ENCODE measurements at regions not wholly inside any gene's neighbourhood (a gene's known extent, or its start where the extent isn't known, plus 50 kb on each side); places are given as distances from the start of the nearest gene placed in this dataset.
A peak's percentile ranks its signal among the peaks of the same experiment; 100 is the strongest.

GRCh38 chr17:412211-413015 is 59.8 kb upstream of the RPH3AL start:
- peak; percentile 76 to 85 (median 82) for DNase-seq

- DNase-seq, result no peak
Observed at GRCh38 chr17:411421-412120, 59.0 kb upstream of the RPH3AL start.

- DNase-seq, result peak in 1 of 3 donors; percentile 30
Observed at GRCh38 chr17:410543-411401, 58.2 kb upstream of the RPH3AL start.

- DNase-seq, result peak; percentile 100
Observed at GRCh38 chr17:409848-410542, 57.4 kb upstream of the RPH3AL start.

GRCh38 chr17:409308-409847 is 56.8 kb upstream of the RPH3AL start:
- DNase-seq, result no peak

GRCh38 chr17:404703-405102 is 52.1 kb upstream of the RPH3AL start:
- DNase-seq, result no peak

Measured in suppressor macrophage treated with lipopolysaccharide for 1 hour (primary cell).